CD4-positive, alpha-beta T cell treated with Interleukin-4 for 1 hour (primary cell): ENCODE measurements at regions not wholly inside any gene's neighbourhood (a gene's known extent, or its start where the extent isn't known, plus 50 kb on each side); places are given as distances from the start of the nearest gene placed in this dataset.

Experiments used
- DNase-seq, 2 donors: peaks; one replicate each; pipeline ENCODE4 v3.0.0-alpha.2; 2020 to 2022

GRCh38 chr4:125365731-125366130 lies 51.0 kb downstream of the FAT4 start:
- no peak for DNase-seq

- DNase-seq, result no peak
Measured at GRCh38 chr4:125368146-125368545, 53.4 kb downstream of the FAT4 start.

- DNase-seq, result no peak
Measured at GRCh38 chr4:125368671-125369081, 53.9 kb downstream of the FAT4 start.

DNA sequence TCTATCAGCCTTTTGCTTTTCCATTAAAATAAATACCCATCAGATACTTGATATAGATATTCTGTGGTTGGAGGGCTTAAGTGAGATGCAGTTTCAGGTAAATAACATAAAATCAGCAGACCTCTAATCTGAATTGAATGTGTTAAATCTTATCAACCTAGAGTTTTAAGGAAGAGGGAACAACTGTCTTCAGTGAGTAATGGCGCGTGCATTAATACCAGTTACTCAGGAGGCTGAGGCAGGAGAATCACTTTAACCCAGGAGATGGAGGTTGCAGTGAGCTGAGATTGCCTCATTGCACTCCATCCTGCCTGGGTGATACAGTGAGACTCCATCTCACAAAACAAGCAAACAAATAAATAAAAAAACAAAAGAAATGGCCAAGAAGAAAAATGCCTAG lies 54.3 kb downstream of the FAT4 start:
- no peak for DNase-seq

DNA sequence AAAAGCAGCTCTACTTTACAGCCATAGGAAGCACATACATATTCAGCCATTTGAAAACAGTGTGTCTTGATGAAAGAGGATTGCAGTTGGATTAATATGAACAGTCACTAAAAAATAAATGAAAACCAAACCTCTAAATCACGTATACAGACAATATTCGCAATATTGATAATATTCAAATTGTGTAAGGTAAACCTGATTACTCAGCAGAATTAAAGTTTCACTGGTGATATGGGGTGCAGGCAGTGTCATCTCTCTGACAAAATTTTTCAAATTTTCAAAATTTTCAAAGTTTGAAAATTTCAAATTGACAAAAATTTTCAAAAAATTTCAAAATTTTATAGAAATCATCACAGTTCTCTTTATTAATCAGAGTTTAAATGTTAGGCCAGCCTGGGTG lies 55.7 kb downstream of the FAT4 start:
- no peak for DNase-seq

DNA sequence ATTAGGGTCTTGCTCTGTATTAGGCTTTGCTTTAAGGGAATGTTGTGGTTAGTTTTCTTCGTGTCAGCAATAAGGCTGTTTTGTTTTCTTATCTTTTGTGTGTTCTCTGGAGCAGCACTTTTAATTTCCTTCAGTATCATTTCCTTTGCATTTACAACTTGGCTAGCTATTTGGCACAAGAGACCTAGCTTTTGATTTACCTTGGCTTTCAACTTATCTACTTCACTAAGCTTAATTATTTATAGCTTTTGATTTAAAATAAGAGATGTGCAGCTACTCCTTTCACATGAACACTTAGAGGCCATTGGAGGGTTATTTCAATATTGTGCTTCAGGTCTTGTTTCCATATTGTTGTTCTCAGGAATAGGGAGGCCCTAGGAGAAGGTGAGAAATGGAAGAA lies 68.2 kb downstream of the FAT4 start:
- DNase-seq, result no peak

DNA sequence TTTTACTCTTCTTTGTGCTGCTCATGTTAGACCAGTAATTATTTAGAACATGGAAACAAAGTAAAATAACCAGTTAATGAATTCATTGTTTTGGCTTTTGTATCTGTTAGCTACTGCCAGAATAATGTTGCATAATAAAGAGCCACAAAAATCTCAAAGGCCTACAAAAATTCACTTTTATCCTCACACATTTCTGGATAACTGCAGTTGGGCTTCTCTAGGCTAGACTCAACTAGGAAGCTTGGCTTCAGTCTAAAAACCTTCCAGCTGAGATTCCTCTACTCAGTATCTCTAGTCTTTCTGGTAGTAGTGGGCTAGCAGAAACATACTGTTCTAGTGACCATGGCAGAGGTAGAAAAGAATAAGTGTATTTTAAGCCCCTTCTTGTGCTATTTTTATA lies 73.0 kb downstream of the FAT4 start:
- no peak for DNase-seq

DNA sequence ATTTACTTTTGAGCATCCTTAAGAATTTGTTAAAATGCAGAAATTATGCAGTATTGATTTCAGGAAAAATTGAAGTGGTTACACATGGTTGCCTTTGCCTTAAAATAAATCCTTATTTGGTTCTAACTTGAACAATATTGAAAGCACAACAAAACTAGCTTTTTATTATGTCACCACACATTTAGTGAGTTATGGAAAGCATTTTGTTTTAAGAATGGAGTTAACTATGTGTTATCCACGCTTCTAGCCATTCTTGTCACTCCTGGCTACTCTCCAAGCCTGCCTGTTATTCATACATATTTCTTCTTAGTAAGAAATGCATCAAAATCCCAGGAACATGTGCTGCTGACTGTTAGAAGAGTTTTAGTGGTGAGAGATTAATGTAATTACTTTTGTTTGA lies 73.9 kb downstream of the FAT4 start:
- DNase-seq, result no peak

GRCh38 chr4:125389713-125390112 lies 75.0 kb downstream of the FAT4 start:
- DNase-seq, result no peak

DNA sequence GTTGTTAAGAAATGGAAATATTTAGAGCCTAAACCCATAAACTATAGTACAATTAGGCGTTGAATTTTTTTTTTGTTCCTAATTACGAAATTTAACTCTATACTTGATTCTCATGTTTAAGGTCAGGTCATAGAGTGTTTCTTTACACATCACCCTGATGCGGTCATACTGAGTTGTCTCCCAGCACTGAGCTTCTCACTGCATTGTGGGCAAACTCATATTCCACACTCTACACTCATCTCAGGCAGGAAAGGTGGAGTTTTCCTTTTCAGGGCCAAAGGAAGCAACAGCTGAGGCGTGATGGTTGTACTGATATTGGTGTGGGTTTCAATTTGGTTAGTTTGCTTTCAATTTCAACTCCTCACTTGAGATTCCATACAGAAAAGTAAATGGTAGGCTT lies 75.4 kb downstream of the FAT4 start:
- DNase-seq, result no peak

DNA sequence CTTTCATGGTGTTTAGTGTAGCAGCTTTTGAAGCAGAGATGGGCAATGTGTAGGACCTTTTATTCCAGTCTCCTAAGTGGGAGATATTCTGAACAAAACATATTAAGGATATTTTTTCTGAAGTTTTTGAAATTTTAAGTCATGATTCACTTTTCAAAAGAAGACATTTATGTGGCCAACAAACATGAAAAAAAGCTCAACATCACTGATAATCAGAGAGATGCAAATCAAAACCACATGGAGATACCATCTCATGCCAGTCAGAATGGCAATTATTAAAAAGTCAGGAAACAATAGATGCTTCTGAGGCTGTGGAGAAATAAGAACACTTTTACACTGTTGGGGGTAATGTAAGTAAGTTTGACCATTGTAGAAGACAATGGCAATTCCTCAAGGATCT lies 76.0 kb downstream of the FAT4 start:
- DNase-seq, result no peak

- no peak for DNase-seq
Measured at GRCh38 chr4:125392694-125393093, 77.9 kb downstream of the FAT4 start.

GRCh38 chr4:125393825-125394224 lies 79.1 kb downstream of the FAT4 start:
- no peak for DNase-seq

DNA sequence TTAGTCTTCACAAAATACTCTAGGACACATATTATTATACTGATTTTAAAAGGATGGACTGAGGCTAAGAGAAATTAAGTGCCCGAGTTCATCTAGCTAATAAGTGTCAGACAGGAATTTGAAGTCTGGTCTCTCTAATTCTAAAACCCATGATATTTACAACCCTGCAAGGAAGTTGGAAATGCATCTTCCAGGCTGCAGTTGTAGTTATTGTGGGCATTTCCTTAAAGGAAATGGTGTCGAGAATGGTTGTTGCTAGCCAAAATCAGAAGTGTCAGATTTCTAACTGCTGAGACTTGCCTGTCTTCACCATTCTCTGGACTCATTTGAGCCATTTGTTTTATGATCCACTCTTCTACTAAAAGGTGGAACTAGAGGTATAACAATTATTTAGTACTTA lies 82.5 kb downstream of the FAT4 start:
- no peak for DNase-seq

DNA sequence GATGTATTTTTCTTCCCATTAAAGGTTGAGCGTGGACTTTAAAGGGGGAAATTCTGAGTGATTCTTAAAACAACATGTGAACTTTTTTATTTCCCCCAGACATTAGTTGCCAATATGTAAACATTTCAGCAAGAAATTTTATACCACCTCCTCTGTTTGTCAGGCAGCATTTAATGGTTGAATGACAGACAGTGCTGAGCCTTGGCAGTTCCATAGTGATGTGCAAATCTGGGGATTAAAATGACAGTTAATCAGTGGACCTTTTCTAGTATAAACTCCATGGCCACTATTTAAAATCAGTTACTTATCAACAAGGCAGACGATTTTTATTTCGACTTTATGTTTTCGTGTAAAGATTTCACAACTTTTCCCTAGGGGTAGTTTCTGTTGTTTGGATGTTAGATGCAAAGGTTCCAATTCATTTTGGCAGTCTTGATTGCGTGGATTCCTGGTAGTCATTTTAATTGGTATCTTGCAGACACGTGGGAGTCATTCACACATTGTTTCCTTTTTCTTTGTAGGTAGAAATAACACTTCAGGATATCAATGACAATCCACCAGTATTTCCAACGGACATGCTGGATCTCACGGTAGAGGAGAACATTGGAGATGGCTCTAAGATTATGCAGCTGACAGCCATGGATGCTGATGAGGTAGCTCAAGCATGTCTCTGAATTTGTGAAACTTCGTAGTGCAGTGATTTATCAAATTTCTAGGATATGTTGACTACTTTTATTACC lies 83.7 kb downstream of the FAT4 start:
- DNase-seq, result no peak

- DNase-seq, result no peak
Measured at GRCh38 chr4:125400756-125401155, 86.0 kb downstream of the FAT4 start.

DNA sequence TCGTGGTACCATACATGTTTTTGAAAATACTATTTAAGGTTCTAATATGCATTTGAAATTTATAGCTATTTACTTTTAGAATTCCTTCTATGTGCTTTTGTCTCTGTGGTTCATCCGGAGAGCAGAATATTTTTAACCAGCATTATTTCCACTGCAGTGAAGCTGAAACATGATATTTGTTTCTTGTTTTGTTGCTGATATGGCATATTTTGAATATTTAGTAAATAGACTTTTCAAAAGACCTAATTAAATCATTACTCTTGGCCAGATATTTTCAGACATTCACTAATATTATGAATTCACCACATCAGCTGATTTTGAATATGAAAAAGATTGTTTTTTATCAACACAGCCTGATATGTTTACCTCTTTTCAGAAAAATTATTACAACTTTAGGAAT lies 87.0 kb downstream of the FAT4 start:
- DNase-seq, result no peak

- DNase-seq, result no peak
Measured at GRCh38 chr4:125420526-125420925, 105.8 kb downstream of the FAT4 start.

DNA sequence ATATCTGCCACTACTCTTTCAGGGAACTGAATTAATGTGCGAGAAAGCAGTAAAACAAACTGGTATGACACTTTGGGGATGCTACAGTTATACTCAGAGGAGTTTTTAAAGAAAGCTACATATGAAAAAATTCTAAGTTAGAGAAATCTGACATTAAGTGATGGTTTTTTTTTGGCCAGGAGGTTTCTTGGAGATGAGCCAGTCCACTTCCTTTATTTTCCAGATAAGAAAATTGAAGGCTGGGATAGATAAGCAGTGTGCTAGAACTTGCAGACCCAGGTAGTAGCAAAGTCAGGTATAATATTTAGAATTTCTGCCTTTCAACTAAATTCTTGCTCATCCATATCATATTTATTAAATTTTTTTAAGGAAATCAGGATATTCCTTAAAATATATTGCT lies 106.8 kb downstream of the FAT4 start:
- no peak for DNase-seq

- DNase-seq, result no peak
Measured at GRCh38 chr4:125423124-125423523, 108.4 kb downstream of the FAT4 start.

- DNase-seq, result no peak
Measured at GRCh38 chr4:125428832-125429231, 114.1 kb downstream of the FAT4 start.

DNA sequence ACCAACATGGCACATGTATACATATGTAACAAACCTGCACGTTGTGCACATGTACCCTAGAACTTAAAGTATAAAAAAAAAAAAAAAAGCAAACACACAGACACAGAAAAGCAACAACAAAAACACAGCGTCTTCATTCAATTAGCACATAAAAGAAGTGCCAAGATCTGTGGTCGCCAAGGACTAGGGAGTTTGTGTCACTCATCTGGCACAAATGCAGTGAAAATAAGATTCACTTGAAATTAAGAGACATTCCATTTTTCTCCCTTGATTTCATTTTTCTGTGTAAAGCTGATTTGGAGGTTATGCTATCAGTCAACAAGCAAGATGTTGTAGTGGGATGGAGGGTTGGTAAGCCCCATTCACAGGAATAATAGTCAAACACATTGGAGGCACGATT lies 115.3 kb downstream of the FAT4 start:
- no peak for DNase-seq

GRCh38 chr4:125432078-125432477 lies 117.3 kb downstream of the FAT4 start:
- no peak for DNase-seq

DNA sequence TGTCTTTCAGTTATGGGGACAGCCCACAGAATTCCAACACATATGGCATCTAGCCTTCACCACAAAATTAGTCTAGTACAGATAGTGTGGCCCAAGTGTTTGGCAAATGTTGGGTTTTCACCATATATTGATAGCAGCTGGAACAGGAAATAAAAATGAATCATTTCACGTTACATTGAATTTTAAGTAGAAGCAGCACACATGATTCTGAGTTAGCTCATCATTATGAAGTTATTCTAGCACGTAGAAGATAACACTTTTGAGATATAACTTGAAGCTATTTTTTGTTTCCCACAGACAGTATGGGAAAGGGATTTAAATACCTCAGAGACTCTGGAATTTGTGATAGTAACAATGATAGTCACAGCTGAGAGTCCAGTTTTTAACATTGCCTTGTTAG lies 118.7 kb downstream of the FAT4 start:
- DNase-seq, result no peak

DNA sequence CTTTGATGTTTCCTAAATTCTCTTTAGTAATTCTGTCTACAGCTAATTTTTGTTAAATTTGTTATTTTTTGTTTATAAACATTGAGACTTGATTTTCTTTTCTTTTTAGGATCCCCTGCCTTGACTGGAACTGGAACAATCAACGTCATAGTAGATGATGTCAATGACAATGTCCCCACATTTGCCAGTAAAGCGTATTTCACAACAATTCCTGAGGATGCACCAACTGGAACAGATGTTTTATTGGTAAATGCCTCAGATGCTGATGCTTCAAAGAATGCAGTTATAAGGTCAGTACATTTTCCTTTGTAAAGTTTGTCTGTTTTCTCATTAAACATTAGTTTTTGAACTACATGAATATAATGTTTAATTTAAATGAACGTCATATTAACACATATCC lies 119.4 kb downstream of the FAT4 start:
- no peak for DNase-seq

- DNase-seq, result no peak
Measured at GRCh38 chr4:125440814-125441213, 126.1 kb downstream of the FAT4 start.
